IMR-90 (cell line): ENCODE measurements at regions not wholly inside any gene's neighbourhood (a gene's known extent, or its start where the extent isn't known, plus 50 kb on each side); places are given as distances from the start of the nearest gene placed in this dataset.

Experiments
- ATAC-seq: fragments of 200-7000 bp; cut with Tn5 transposase; 2 replicates; pipeline ENCODE4 v1.9.1; 2020; ENCODE audit warnings: low read depth, mild to moderate bottlenecking, moderate library complexity
- BruUV-seq: library from RNA; stranded (reverse); fragments of 400-500 nt; replicated peaks from 2 replicates; lab custom pipeline; 2021; lab: Mats Ljungman, UMichigan
- CTCF ChIA-PET: fragments of 300-600 bp; formaldehyde crosslinking; extraction: SDS; loops from one replicate; lab custom pipeline; 2021; ENCODE audit warnings: antibody characterized with exemption; lab: Yijun Ruan, JAX
- POLR2A ChIA-PET: fragments of 300-600 bp; sonication (Branson Sonifier 250); formaldehyde crosslinking; loops from one replicate; lab custom pipeline; 2022; ENCODE audit warnings: antibody characterized with exemption; ENCODE audit not compliant: unreplicated experiment; lab: Charles Lee
- DNase-seq: peaks from one replicate; pipeline ENCODE4 v3.0.0; 2013
- H2AFZ ChIP-seq: replicated peaks from 2 replicates; pipeline ENCODE3; 2013; ENCODE audit warnings: low read length, mild to moderate bottlenecking; ENCODE audit not compliant: poor library complexity
- H2AK5ac ChIP-seq: 2 replicates; pipeline ENCODE4 v1.6.1; 2013; ENCODE audit warnings: low read depth, low read length, inconsistent platforms
- H2AK9ac ChIP-seq: replicated peaks from 2 replicates; pipeline ENCODE3; 2013; ENCODE audit warnings: mild to moderate bottlenecking, low read depth, low read length, moderate library complexity; ENCODE audit not compliant: poor library complexity
- H2BK120ac ChIP-seq: 2 replicates; pipeline ENCODE4 v1.6.1; 2013; ENCODE audit warnings: low read depth, low read length, inconsistent platforms
- H2BK15ac ChIP-seq: 3 replicates; pipeline ENCODE4 v1.6.1; 2013; ENCODE audit warnings: low read depth, low read length, inconsistent platforms
- H2BK20ac ChIP-seq: 2 replicates; pipeline ENCODE4 v1.6.1; 2013; ENCODE audit warnings: low read depth, mild to moderate bottlenecking, inconsistent platforms, low read length, moderate library complexity
- H2BK5ac ChIP-seq: 2 replicates; pipeline ENCODE4 v1.6.1; 2013; ENCODE audit warnings: mild to moderate bottlenecking, low read depth, low read length, inconsistent platforms; ENCODE audit not compliant: poor library complexity, severe bottlenecking
- H3K14ac ChIP-seq: replicated peaks from 2 replicates; pipeline ENCODE4 v1.6.1; 2013; ENCODE audit warnings: low read depth, low read length, inconsistent platforms
- H3K18ac ChIP-seq: 2 replicates; pipeline ENCODE4 v1.6.1; 2013; ENCODE audit warnings: low read depth, low read length, control low read depth
- H3K23ac ChIP-seq: 2 replicates; pipeline ENCODE4 v1.6.1; 2013; ENCODE audit warnings: low read depth, low read length, inconsistent platforms
- H3K27ac ChIP-seq: 2 replicates; pipeline ENCODE4 v1.5.1; 2013; ENCODE audit warnings: mild to moderate bottlenecking, control low read depth, low read length; ENCODE audit not compliant: insufficient read depth
- H3K27me3 ChIP-seq: 2 replicates; pipeline ENCODE4 v1.6.1; 2013; ENCODE audit warnings: low read length; ENCODE audit not compliant: control insufficient read depth, insufficient read depth
- H3K36me3 ChIP-seq: 2 replicates; pipeline ENCODE4 v1.6.1; 2013; ENCODE audit warnings: low read length, mixed read lengths; ENCODE audit not compliant: control insufficient read depth, insufficient read depth
- H3K4ac ChIP-seq: 2 replicates; pipeline ENCODE4 v1.6.1; 2013; ENCODE audit warnings: low read depth, low read length, inconsistent platforms
- H3K4me1 ChIP-seq: 2 replicates; pipeline ENCODE4 v1.6.1; 2013; ENCODE audit warnings: low read length, mixed read lengths; ENCODE audit not compliant: control insufficient read depth, insufficient read depth
- H3K4me2 ChIP-seq: 2 replicates; pipeline ENCODE4 v1.6.1; 2013; ENCODE audit warnings: low read depth, mild to moderate bottlenecking, control low read depth, low read length, moderate library complexity
- H3K4me3 ChIP-seq: 2 replicates; pipeline ENCODE4 v1.5.1; 2013; ENCODE audit warnings: low read depth, mild to moderate bottlenecking, control low read depth, low read length, moderate library complexity; ENCODE audit not compliant: insufficient read depth
- H3K56ac ChIP-seq: 2 replicates; pipeline ENCODE4 v1.6.1; 2013; ENCODE audit warnings: low read length, inconsistent platforms; ENCODE audit not compliant: insufficient read depth; ENCODE audit errors: extremely low read depth
- H3K79me1 ChIP-seq, 2 experiments: 2 replicates each; pipeline ENCODE4 v1.6.1; 2013; ENCODE audit warnings: low read length in 2 of 2, inconsistent platforms in 1 of 2, low read depth in 1 of 2
- H3K9ac ChIP-seq: 2 replicates; pipeline ENCODE4 v1.6.1; 2013; ENCODE audit warnings: low read depth, low read length, control low read depth
- H3K9me1 ChIP-seq: 2 replicates; pipeline ENCODE4 v1.6.1; 2013; ENCODE audit warnings: low read length, inconsistent platforms; ENCODE audit not compliant: insufficient read depth
- H3K9me3 ChIP-seq: 2 replicates; pipeline ENCODE4 v1.6.1; 2013; ENCODE audit warnings: low read length; ENCODE audit not compliant: control insufficient read depth, insufficient read depth
- H4K20me1 ChIP-seq: 2 replicates; pipeline ENCODE4 v1.6.1; 2013; ENCODE audit warnings: low read length, inconsistent platforms; ENCODE audit not compliant: insufficient read depth
- H4K5ac ChIP-seq: 2 replicates; pipeline ENCODE4 v1.6.1; 2013; ENCODE audit warnings: mild to moderate bottlenecking, low read depth, low read length, control low read depth
- H4K8ac ChIP-seq, 2 experiments: 2 replicates each; pipeline ENCODE4 v1.6.1; 2013; ENCODE audit warnings: low read depth in 2 of 2, low read length in 2 of 2, control low read depth in 1 of 2, inconsistent platforms in 1 of 2
- H4K91ac ChIP-seq: 2 replicates; pipeline ENCODE4 v1.6.1; 2013; ENCODE audit warnings: low read depth, low read length, inconsistent platforms; ENCODE audit not compliant: insufficient read depth
- RAD21 ChIP-seq: IDR thresholded peaks from 2 replicates; pipeline ENCODE4 v1.6.1; 2012; ENCODE audit warnings: low read length, improper control_type of control experiment
- WGBS, 2 experiments: methylation state at CpG; one replicate each; pipeline versions ENCODE4 v1.1.5 to v1.1.7; 2013; ENCODE audit warnings: missing lambda C conversion rate in 2 of 2; ENCODE audit not compliant: insufficient read length in 1 of 2; ENCODE audit errors: extremely low coverage in 2 of 2; 5-methylcytosine and 5-hydroxymethylcytosine counted together
- dilution Hi-C: fragments of 300-500 bp; cut with HindIII; formaldehyde crosslinking; loops from one replicate; pipeline ENCODE4 v1.14.3; 2018; ENCODE audit warnings: low sequenced_read_pairs; ENCODE audit not compliant: unreplicated experiment
- in situ Hi-C: fragments of 300-500 bp; cut with MboI; formaldehyde crosslinking; loops from 3 replicates; pipeline ENCODE4 v1.14.3; 2019; ENCODE audit warnings: low sequenced_read_pairs, inconsistent platforms, mixed read lengths
- intact Hi-C: fragments of 100-400 bp; cut with micrococcal nuclease; formaldehyde crosslinking; loops from 2 replicates; pipeline ENCODE4 v1.10.0; 2022

DNA sequence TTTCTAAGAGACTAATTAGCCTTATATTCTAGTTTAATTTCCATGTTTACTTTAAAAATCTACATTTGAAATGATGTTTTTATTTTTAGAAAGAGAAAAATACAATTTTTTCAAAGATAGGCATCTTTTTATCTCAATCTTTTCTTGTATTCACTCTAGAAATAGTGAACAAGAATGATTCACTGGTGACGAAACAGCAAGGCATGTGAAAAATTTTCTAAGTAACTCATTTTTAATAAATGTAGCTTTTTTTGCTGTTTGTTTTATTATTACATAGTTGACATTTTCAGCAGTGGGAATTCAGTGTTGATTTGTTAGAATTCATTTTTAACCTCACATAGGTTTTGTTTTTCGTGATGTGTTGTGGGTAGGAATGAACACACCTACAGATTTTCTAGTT lies 1226.4 kb downstream of the NSUN3 start:
- no peaks in the 10 kb centered on the region for H4K20me1 ChIP-seq
- no peak overlapping the region for H4K8ac ChIP-seq
- in situ Hi-C loops = no loop called here
- WGBS, 2 experiments = no CpG with 5 or more reads among the region's 2 CpGs
- H2AFZ ChIP-seq = no peak overlapping the region
- H3K14ac ChIP-seq = no peak overlapping the region
- H2BK20ac ChIP-seq = no peak overlapping the region
- H4K91ac ChIP-seq = no peak overlapping the region
- H3K9me1 ChIP-seq = no peaks in the 10 kb centered on the region
- no peak overlapping the region for H3K4me3 ChIP-seq
- H2AK9ac ChIP-seq = no peak overlapping the region
- H2BK5ac ChIP-seq = no peak overlapping the region
- no peaks in the 10 kb centered on the region for H3K36me3 ChIP-seq
- BruUV-seq = no TSS peak
- POLR2A ChIA-PET = no interaction called here
- no peak overlapping the region for H4K5ac ChIP-seq
- no peak overlapping the region for H3K18ac ChIP-seq
- H3K9me3 ChIP-seq = peaks cover 3% of the 10 kb centered on the region; the same call in 1 of the 2 replicates
- no peaks in the 10 kb centered on the region for H3K4me1 ChIP-seq
- TF ChIP-seq RAD21 = no peak
- no peak overlapping the region for H2BK120ac ChIP-seq
- H3K27me3 ChIP-seq = no peaks in the 10 kb centered on the region
- no peak overlapping the region for H3K27ac ChIP-seq
- no peak overlapping the region; the same call in 1 of the 2 replicates for H3K4me2 ChIP-seq
- intact Hi-C loops = no loop called here
- ATAC-seq (no peak), DNase-seq (peak; percentile 34)
- H3K56ac ChIP-seq = no peak overlapping the region
- dilution Hi-C loops = no loop called here
- H3K23ac ChIP-seq = no peak overlapping the region
- H3K79me1 ChIP-seq = no peaks in the 10 kb centered on the region
- no peak overlapping the region for H3K9ac ChIP-seq
- H2BK15ac ChIP-seq = no peak overlapping the region
- H2AK5ac ChIP-seq = no peak overlapping the region
- no peak overlapping the region for H3K4ac ChIP-seq
- CTCF ChIA-PET = no interaction called here
